PC-3 (cell line): ENCODE measurements at regions not wholly inside any gene's neighbourhood (a gene's known extent, or its start where the extent isn't known, plus 50 kb on each side); places are given as distances from the start of the nearest gene placed in this dataset.

Experiments used
- EZH2phosphoT487 ChIP-seq: fragments of 300-600 bp; sonication (generic); IDR thresholded peaks from 2 replicates; pipeline ENCODE4 v1.6.1; 2018; ENCODE audit warnings: mild to moderate bottlenecking, antibody characterized with exemption, low read length, borderline replicate concordance
- TF ChIP-seq, protein P1 (sequence below): fragments of 300-600 bp; sonication (generic); conservative IDR thresholded peaks from 2 replicates; pipeline ENCODE4 v1.5.1; 2017; ENCODE audit warnings: antibody characterized with exemption, low read depth, mild to moderate bottlenecking, low read length

DNA sequence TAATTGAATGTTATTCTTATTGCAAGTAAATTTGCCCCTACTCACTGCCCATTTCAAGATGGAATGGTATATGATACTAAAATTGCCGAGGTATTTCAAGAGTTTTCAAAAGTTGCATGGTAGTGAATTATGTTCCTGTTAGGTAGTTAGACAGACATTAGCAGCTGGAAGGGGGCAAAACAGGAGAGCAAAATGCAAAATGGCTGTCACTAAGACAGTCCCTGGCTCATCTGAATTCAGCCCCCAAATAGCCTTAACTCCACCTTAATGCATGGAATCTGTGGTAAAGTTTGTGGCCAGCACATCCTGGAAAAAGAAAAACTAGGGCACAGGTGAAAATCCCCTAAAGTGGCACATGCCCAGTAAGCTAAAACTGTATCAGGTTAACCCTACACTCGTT lies 894.9 kb downstream of the NXPH1 start:
- TF ChIP-seq, protein P1, sequence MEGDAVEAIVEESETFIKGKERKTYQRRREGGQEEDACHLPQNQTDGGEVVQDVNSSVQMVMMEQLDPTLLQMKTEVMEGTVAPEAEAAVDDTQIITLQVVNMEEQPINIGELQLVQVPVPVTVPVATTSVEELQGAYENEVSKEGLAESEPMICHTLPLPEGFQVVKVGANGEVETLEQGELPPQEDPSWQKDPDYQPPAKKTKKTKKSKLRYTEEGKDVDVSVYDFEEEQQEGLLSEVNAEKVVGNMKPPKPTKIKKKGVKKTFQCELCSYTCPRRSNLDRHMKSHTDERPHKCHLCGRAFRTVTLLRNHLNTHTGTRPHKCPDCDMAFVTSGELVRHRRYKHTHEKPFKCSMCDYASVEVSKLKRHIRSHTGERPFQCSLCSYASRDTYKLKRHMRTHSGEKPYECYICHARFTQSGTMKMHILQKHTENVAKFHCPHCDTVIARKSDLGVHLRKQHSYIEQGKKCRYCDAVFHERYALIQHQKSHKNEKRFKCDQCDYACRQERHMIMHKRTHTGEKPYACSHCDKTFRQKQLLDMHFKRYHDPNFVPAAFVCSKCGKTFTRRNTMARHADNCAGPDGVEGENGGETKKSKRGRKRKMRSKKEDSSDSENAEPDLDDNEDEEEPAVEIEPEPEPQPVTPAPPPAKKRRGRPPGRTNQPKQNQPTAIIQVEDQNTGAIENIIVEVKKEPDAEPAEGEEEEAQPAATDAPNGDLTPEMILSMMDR, result no peak
- TF ChIP-seq EZH2phosphoT487, result no peak
